ENCODE measurements at regions not wholly inside any gene's neighbourhood (a gene's known extent, or its start where the extent isn't known, plus 50 kb on each side); places are given as distances from the start of the nearest gene placed in this dataset.

- TF ChIP-seq CTCF (IDR thresholded peaks at IDR 0.05) (no peak), POLR2A (IDR thresholded peaks at IDR 0.05) (no peak)
Measured at GRCh38 chr18:40120796-40121391, 1834.1 kb upstream of the PIK3C3 start.

All from Peyer's patch (tissue), 4 donors.